ENCODE measurements at regions not wholly inside any gene's neighbourhood (a gene's known extent, or its start where the extent isn't known, plus 50 kb on each side); places are given as distances from the start of the nearest gene placed in this dataset.

GRCh38 chr2:155836439-155836838 is 496.1 kb downstream of the NR4A2 start:
- Mint-ChIP-seq H3K27me3 (ENCODE audit: insufficient read depth) (no peaks in the 10 kb centered on the region), H3K36me3 (ENCODE audit: low read depth) (no peaks in the 10 kb centered on the region), H3K4me1 (ENCODE audit: low read depth) (no peaks in the 10 kb centered on the region), H3K9me3 (peaks cover 14% of the 10 kb centered on the region), H3K27ac (no peak overlapping the region), H3K4me3 (no peak overlapping the region)
- no peak for TF ChIP-seq CTCF (IDR thresholded peaks at IDR 0.05)
- DNase-seq: no peak

- Mint-ChIP-seq H3K36me3 (ENCODE audit: low read depth) (no peaks in the 10 kb centered on the region), H3K4me1 (ENCODE audit: low read depth) (no peaks in the 10 kb centered on the region), H3K9me3 (peaks cover 11% of the 10 kb centered on the region), H3K4me3 (no peak overlapping the region), H3K27ac (no peak overlapping the region), H3K27me3 (ENCODE audit: insufficient read depth) (no peaks in the 10 kb centered on the region)
- DNase-seq: no peak
- no peak for TF ChIP-seq CTCF (IDR thresholded peaks at IDR 0.05)
Measured at GRCh38 chr2:155830817-155831579, 501.5 kb downstream of the NR4A2 start.

- H3K4me1 Mint-ChIP-seq (ENCODE audit: low read depth): no peaks in the 10 kb centered on the region
- TF ChIP-seq CTCF (IDR thresholded peaks at IDR 0.05): no peak
- H3K27ac Mint-ChIP-seq: no peak overlapping the region
- H3K9me3 Mint-ChIP-seq: peaks cover 17% of the 10 kb centered on the region
- no peaks in the 10 kb centered on the region for H3K36me3 Mint-ChIP-seq (ENCODE audit: low read depth)
- no peak for DNase-seq
- no peaks in the 10 kb centered on the region; the same call in 1 of the 2 replicates for H3K27me3 Mint-ChIP-seq (ENCODE audit: insufficient read depth)
- no peak overlapping the region for H3K4me3 Mint-ChIP-seq
Measured at GRCh38 chr2:155830351-155830750, 502.2 kb downstream of the NR4A2 start.

- Mint-ChIP-seq H3K27me3 (ENCODE audit: insufficient read depth) (no peaks in the 10 kb centered on the region; the same call in 1 of the 2 replicates), H3K4me1 (ENCODE audit: low read depth) (no peaks in the 10 kb centered on the region), H3K9me3 (peaks cover 32% of the 10 kb centered on the region), H3K4me3 (no peak overlapping the region), H3K27ac (no peak overlapping the region), H3K36me3 (ENCODE audit: low read depth) (no peaks in the 10 kb centered on the region)
- no peak for DNase-seq
- no peak for TF ChIP-seq CTCF (IDR thresholded peaks at IDR 0.05)
Measured at GRCh38 chr2:155825876-155826275, 506.6 kb downstream of the NR4A2 start.

GRCh38 chr2:155815851-155816250 is 516.7 kb downstream of the NR4A2 start:
- Mint-ChIP-seq H3K4me3 (no peak overlapping the region), H3K4me1 (ENCODE audit: low read depth) (no peaks in the 10 kb centered on the region), H3K27ac (no peak overlapping the region), H3K27me3 (ENCODE audit: insufficient read depth) (no peaks in the 10 kb centered on the region), H3K36me3 (ENCODE audit: low read depth) (peaks cover 3% of the 10 kb centered on the region; the same call in 1 of the 2 replicates), H3K9me3 (peaks cover 54% of the 10 kb centered on the region)
- DNase-seq: no peak
- TF ChIP-seq CTCF (IDR thresholded peaks at IDR 0.05): no peak
